NCI-H774 (cell line): ENCODE measurements at regions not wholly inside any gene's neighbourhood (a gene's known extent, or its start where the extent isn't known, plus 50 kb on each side); places are given as distances from the start of the nearest gene placed in this dataset.
"Not testable (repeated sequence)": the region's sequence is repeated elsewhere in the genome, so short reads cannot be mapped to it uniquely, and the experiment has no call there.

ENCODE experiments used
- DNase-seq: peaks from one replicate; lab custom pipeline; 2025; lab: John Stamatoyannopoulos, UW

GRCh38 chr10:22158426-22158825 lies 59.4 kb downstream of the EBLN1 start:
- no peak for DNase-seq

GRCh38 chr10:22156750-22157149 lies 61.1 kb downstream of the EBLN1 start:
- DNase-seq, result no peak

GRCh38 chr10:22152403-22152802 lies 65.4 kb downstream of the EBLN1 start:
- no peak for DNase-seq

- DNase-seq, result no peak
Observed at GRCh38 chr10:22150842-22151241, 67.0 kb downstream of the EBLN1 start.

- no peak for DNase-seq
Observed at GRCh38 chr10:22148961-22149360, 68.9 kb downstream of the EBLN1 start.

GRCh38 chr10:22145873-22146272 lies 71.9 kb downstream of the EBLN1 start:
- not testable (repeated sequence) for DNase-seq

GRCh38 chr10:22137542-22137941 lies 80.3 kb downstream of the EBLN1 start:
- no peak for DNase-seq

GRCh38 chr10:22135591-22135990 lies 82.2 kb downstream of the EBLN1 start:
- no peak for DNase-seq

GRCh38 chr10:22133749-22134624 lies 83.8 kb downstream of the EBLN1 start:
- DNase-seq, result no peak

GRCh38 chr10:22130824-22131223 lies 87.0 kb downstream of the EBLN1 start:
- not testable (repeated sequence) for DNase-seq

GRCh38 chr10:22129612-22130011 lies 88.2 kb downstream of the EBLN1 start:
- DNase-seq, result not testable (repeated sequence)

GRCh38 chr10:22121181-22121580 lies 96.6 kb downstream of the EBLN1 start:
- DNase-seq, result not testable (repeated sequence)

GRCh38 chr10:22120072-22120471 lies 97.7 kb downstream of the EBLN1 start:
- not testable (repeated sequence) for DNase-seq

GRCh38 chr10:22119575-22119974 lies 98.2 kb downstream of the EBLN1 start:
- not testable (repeated sequence) for DNase-seq

GRCh38 chr10:22111705-22112104 lies 106.1 kb downstream of the EBLN1 start:
- no peak for DNase-seq

- no peak for DNase-seq
Observed at GRCh38 chr10:22111260-22111659, 106.6 kb downstream of the EBLN1 start.

- no peak for DNase-seq
Observed at GRCh38 chr10:22110761-22111160, 107.1 kb downstream of the EBLN1 start.

- DNase-seq, result no peak
Observed at GRCh38 chr10:22105270-22105669, 101.7 kb upstream of the DNAJC1 start.

GRCh38 chr10:22103701-22104470 lies 100.4 kb upstream of the DNAJC1 start:
- no peak for DNase-seq

- DNase-seq, result no peak
Observed at GRCh38 chr10:22097696-22098095, 94.2 kb upstream of the DNAJC1 start.

GRCh38 chr10:22091260-22091659 lies 87.7 kb upstream of the DNAJC1 start:
- DNase-seq, result not testable (repeated sequence)

- no peak for DNase-seq
Observed at GRCh38 chr10:22087402-22087738, 83.8 kb upstream of the DNAJC1 start.

- peak; percentile 46 for DNase-seq
Observed at GRCh38 chr10:22086730-22087401, 83.3 kb upstream of the DNAJC1 start.
